ENCODE measurements at regions not wholly inside any gene's neighbourhood (a gene's known extent, or its start where the extent isn't known, plus 50 kb on each side); places are given as distances from the start of the nearest gene placed in this dataset.

- TF ChIP-seq CTCF (IDR thresholded peaks at IDR 0.05; ENCODE audit: low read depth, low read length, missing control alignments) = no peak
- in situ Hi-C loops (cut with HindIII; ENCODE audit: low pct_ligation_motif_present, low sequenced_read_pairs) = no loop called here
- no peak for DNase-seq
These were observed 180.6 kb upstream of the GRIA4 start for GRCh38 chr11:105429096-105429910.

GRCh38 chr11:105407101-105407500, 202.8 kb upstream of the GRIA4 start:
- in situ Hi-C loops (cut with HindIII; ENCODE audit: low pct_ligation_motif_present, low sequenced_read_pairs) = no loop called here
- TF ChIP-seq CTCF (IDR thresholded peaks at IDR 0.05; ENCODE audit: low read depth, low read length, missing control alignments) = no peak
- Histone ChIP-seq H3K27me3 (replicated peaks) (no peaks in the 10 kb centered on the region), H3K27ac (no peak overlapping the region), H3K36me3 (replicated peaks) (no peaks in the 10 kb centered on the region), H3K4me3 (ENCODE audit: low read depth, low read length) (no peak overlapping the region)
- no peak for DNase-seq

More at GRCh38 chr11:105429096-105429910, 180.6 kb upstream of the GRIA4 start:
- no peaks in the 10 kb centered on the region for H3K36me3 ChIP-seq (replicated peaks)
- no peaks in the 10 kb centered on the region for H3K27me3 ChIP-seq (replicated peaks)
- H3K4me3 ChIP-seq (ENCODE audit: low read depth, low read length) = no peak overlapping the region
- H3K27ac ChIP-seq = no peak overlapping the region

- H3K36me3 ChIP-seq (replicated peaks) = no peaks in the 10 kb centered on the region
- no peak for TF ChIP-seq CTCF (IDR thresholded peaks at IDR 0.05; ENCODE audit: low read depth, low read length, missing control alignments)
- H3K4me3 ChIP-seq (ENCODE audit: low read depth, low read length) = no peak overlapping the region
- in situ Hi-C loops (cut with HindIII; ENCODE audit: low pct_ligation_motif_present, low sequenced_read_pairs) = no loop called here
- no peaks in the 10 kb centered on the region for H3K27me3 ChIP-seq (replicated peaks)
- no peak for DNase-seq
- no peak overlapping the region for H3K27ac ChIP-seq
These were observed 208.5 kb upstream of the GRIA4 start for GRCh38 chr11:105401269-105401809.

GRCh38 chr11:105399511-105399910, 210.4 kb upstream of the GRIA4 start:
- in situ Hi-C loops (cut with HindIII; ENCODE audit: low pct_ligation_motif_present, low sequenced_read_pairs) = no loop called here
- no peak for TF ChIP-seq CTCF (IDR thresholded peaks at IDR 0.05; ENCODE audit: low read depth, low read length, missing control alignments)
- H3K27me3 ChIP-seq (replicated peaks) = no peaks in the 10 kb centered on the region
- no peak for DNase-seq
- H3K36me3 ChIP-seq (replicated peaks) = no peaks in the 10 kb centered on the region
- no peak overlapping the region for H3K4me3 ChIP-seq (ENCODE audit: low read depth, low read length)
- no peak overlapping the region for H3K27ac ChIP-seq

GRCh38 chr11:105398636-105399035, 211.2 kb upstream of the GRIA4 start:
- Histone ChIP-seq H3K36me3 (replicated peaks) (no peaks in the 10 kb centered on the region), H3K27me3 (replicated peaks) (no peaks in the 10 kb centered on the region), H3K4me3 (ENCODE audit: low read depth, low read length) (no peak overlapping the region), H3K27ac (no peak overlapping the region)
- in situ Hi-C loops (cut with HindIII; ENCODE audit: low pct_ligation_motif_present, low sequenced_read_pairs) = no loop called here
- no peak for TF ChIP-seq CTCF (IDR thresholded peaks at IDR 0.05; ENCODE audit: low read depth, low read length, missing control alignments)
- no peak for DNase-seq
